GM19397 (cell line): ENCODE measurements at regions not wholly inside any gene's neighbourhood (a gene's known extent, or its start where the extent isn't known, plus 50 kb on each side); places are given as distances from the start of the nearest gene placed in this dataset.

ENCODE experiments used
- ATAC-seq: cut with Tn5 transposase; IDR thresholded peaks from one replicate; pipeline ENCODE4 v1.9.1; 2021; ENCODE audit warnings: mild to moderate bottlenecking, moderate library complexity; ENCODE audit not compliant: unreplicated experiment

- no peak for ATAC-seq
Observed at GRCh38 chr2:81974216-81974615, 1669.7 kb upstream of the LRRTM1 start.

- ATAC-seq: no peak
Observed at GRCh38 chr2:81942876-81943275, 1638.3 kb upstream of the LRRTM1 start.

GRCh38 chr2:81942136-81942680 is 1637.7 kb upstream of the LRRTM1 start:
- no peak for ATAC-seq

GRCh38 chr2:81940266-81940955 is 1635.9 kb upstream of the LRRTM1 start:
- no peak for ATAC-seq

- ATAC-seq: no peak
Observed at GRCh38 chr2:81937944-81938343, 1633.4 kb upstream of the LRRTM1 start.

GRCh38 chr2:81903534-81903933 is 1599.0 kb upstream of the LRRTM1 start:
- ATAC-seq: no peak

- ATAC-seq: no peak
Observed at GRCh38 chr2:81901017-81901416, 1596.5 kb upstream of the LRRTM1 start.

GRCh38 chr2:81895620-81896250 is 1591.2 kb upstream of the LRRTM1 start:
- no peak for ATAC-seq

- ATAC-seq: no peak
Observed at GRCh38 chr2:81894451-81894990, 1590.0 kb upstream of the LRRTM1 start.

- no peak for ATAC-seq
Observed at GRCh38 chr2:81876624-81877023, 1572.1 kb upstream of the LRRTM1 start.

- ATAC-seq: no peak
Observed at GRCh38 chr2:81872006-81872405, 1567.5 kb upstream of the LRRTM1 start.

GRCh38 chr2:81870119-81870518 is 1565.6 kb upstream of the LRRTM1 start:
- ATAC-seq: no peak

- no peak for ATAC-seq
Observed at GRCh38 chr2:81858998-81859397, 1554.4 kb upstream of the LRRTM1 start.

- ATAC-seq: no peak
Observed at GRCh38 chr2:81853341-81853740, 1548.8 kb upstream of the LRRTM1 start.

GRCh38 chr2:81852651-81853050 is 1548.1 kb upstream of the LRRTM1 start:
- ATAC-seq: no peak

GRCh38 chr2:81839780-81840179 is 1535.2 kb upstream of the LRRTM1 start:
- ATAC-seq: no peak

GRCh38 chr2:81835321-81836000 is 1530.9 kb upstream of the LRRTM1 start:
- no peak for ATAC-seq

- ATAC-seq: no peak
Observed at GRCh38 chr2:81786811-81787210, 1482.3 kb upstream of the LRRTM1 start.

GRCh38 chr2:81767187-81767912 is 1462.8 kb upstream of the LRRTM1 start:
- ATAC-seq: no peak

GRCh38 chr2:81747481-81748070 is 1443.0 kb upstream of the LRRTM1 start:
- ATAC-seq: no peak

GRCh38 chr2:81739966-81740365 is 1435.4 kb upstream of the LRRTM1 start:
- ATAC-seq: no peak
